ENCODE measurements at regions not wholly inside any gene's neighbourhood (a gene's known extent, or its start where the extent isn't known, plus 50 kb on each side); places are given as distances from the start of the nearest gene placed in this dataset.
"Not testable (repeated sequence)": the region's sequence is repeated elsewhere in the genome, so short reads cannot be mapped to it uniquely, and the experiment has no call there.

- no peak overlapping the region for H3K27ac Mint-ChIP-seq (ENCODE audit: unreplicated experiment)
- H3K4me1 ChIP-seq, result peaks cover 20% of the 10 kb centered on the region
- H3K4me1 Mint-ChIP-seq (ENCODE audit: low read depth, unreplicated experiment), result peaks cover 19% of the 10 kb centered on the region
- H3K9me3 Mint-ChIP-seq (ENCODE audit: unreplicated experiment), result no peaks in the 10 kb centered on the region
- DNase-seq, result no peak
- TF ChIP-seq, protein P1, sequence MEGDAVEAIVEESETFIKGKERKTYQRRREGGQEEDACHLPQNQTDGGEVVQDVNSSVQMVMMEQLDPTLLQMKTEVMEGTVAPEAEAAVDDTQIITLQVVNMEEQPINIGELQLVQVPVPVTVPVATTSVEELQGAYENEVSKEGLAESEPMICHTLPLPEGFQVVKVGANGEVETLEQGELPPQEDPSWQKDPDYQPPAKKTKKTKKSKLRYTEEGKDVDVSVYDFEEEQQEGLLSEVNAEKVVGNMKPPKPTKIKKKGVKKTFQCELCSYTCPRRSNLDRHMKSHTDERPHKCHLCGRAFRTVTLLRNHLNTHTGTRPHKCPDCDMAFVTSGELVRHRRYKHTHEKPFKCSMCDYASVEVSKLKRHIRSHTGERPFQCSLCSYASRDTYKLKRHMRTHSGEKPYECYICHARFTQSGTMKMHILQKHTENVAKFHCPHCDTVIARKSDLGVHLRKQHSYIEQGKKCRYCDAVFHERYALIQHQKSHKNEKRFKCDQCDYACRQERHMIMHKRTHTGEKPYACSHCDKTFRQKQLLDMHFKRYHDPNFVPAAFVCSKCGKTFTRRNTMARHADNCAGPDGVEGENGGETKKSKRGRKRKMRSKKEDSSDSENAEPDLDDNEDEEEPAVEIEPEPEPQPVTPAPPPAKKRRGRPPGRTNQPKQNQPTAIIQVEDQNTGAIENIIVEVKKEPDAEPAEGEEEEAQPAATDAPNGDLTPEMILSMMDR (IDR thresholded peaks at IDR 0.05; ENCODE audit: insufficient read depth in 1 of 2, low read depth in 1 of 2, low read length in 1 of 2, severe bottlenecking in 1 of 2, unreplicated experiment in 1 of 2), result no peak
- BruUV-seq (replicated peaks), result no TSS peak
- no peak overlapping the region for H3K4me3 Mint-ChIP-seq (ENCODE audit: unreplicated experiment)
- intact Hi-C loops (cut with micrococcal nuclease; ENCODE audit: unreplicated experiment), result no loop called here
- no peaks in the 10 kb centered on the region for H3K27me3 Mint-ChIP-seq (ENCODE audit: insufficient read depth, unreplicated experiment)
- POLR2A ChIA-PET, result no interaction called here
- no peak overlapping the region for H3K4me3 ChIP-seq (ENCODE audit: low read depth, low read length)
- CTCF ChIA-PET, result interaction anchor here (1.1 kb wide), 1 partner anchor 226 kb away, joined by 4 read pairs; no protein-coding TSS in a partner anchor
- no peaks in the 10 kb centered on the region for H3K9me3 ChIP-seq
- no peaks in the 10 kb centered on the region for H3K36me3 Mint-ChIP-seq (ENCODE audit: insufficient read depth, unreplicated experiment)
- H3K27me3 ChIP-seq (replicated peaks; ENCODE audit: control insufficient read depth, insufficient read depth, low read length), result no peaks in the 10 kb centered on the region
- no peaks in the 10 kb centered on the region for H3K36me3 ChIP-seq (ENCODE audit: control insufficient read depth, insufficient read depth, low read length)
Measured at GRCh38 chr13:46495066-46495465, 57.9 kb upstream of the LRCH1 start.

GRCh38 chr13:46492946-46493345 lies 60.0 kb upstream of the LRCH1 start:
- Mint-ChIP-seq H3K27ac (ENCODE audit: unreplicated experiment) (no peak overlapping the region), H3K4me1 (ENCODE audit: low read depth, unreplicated experiment) (peaks cover 36% of the 10 kb centered on the region), H3K36me3 (ENCODE audit: insufficient read depth, unreplicated experiment) (no peaks in the 10 kb centered on the region), H3K27me3 (ENCODE audit: insufficient read depth, unreplicated experiment) (no peaks in the 10 kb centered on the region), H3K4me3 (ENCODE audit: unreplicated experiment) (no peak overlapping the region), H3K9me3 (ENCODE audit: unreplicated experiment) (peaks cover 4% of the 10 kb centered on the region)
- ChIA-PET CTCF (no interaction called here), POLR2A (no interaction called here)
- Histone ChIP-seq H3K36me3 (ENCODE audit: control insufficient read depth, insufficient read depth, low read length) (no peaks in the 10 kb centered on the region), H3K9me3 (no peaks in the 10 kb centered on the region), H3K4me3 (ENCODE audit: low read depth, low read length) (no peak overlapping the region), H3K4me1 (peaks cover 32% of the 10 kb centered on the region), H3K27me3 (replicated peaks; ENCODE audit: control insufficient read depth, insufficient read depth, low read length) (no peaks in the 10 kb centered on the region)
- intact Hi-C loops (cut with micrococcal nuclease; ENCODE audit: unreplicated experiment), result loop anchor here (1.0 to 5.0 kb wide), 4 partner anchors 58 to 272 kb away; no protein-coding TSS in a partner anchor
- TF ChIP-seq, protein P1 (IDR thresholded peaks at IDR 0.05; ENCODE audit: insufficient read depth in 1 of 2, low read depth in 1 of 2, low read length in 1 of 2, severe bottlenecking in 1 of 2, unreplicated experiment in 1 of 2), result peak; percentile 63 to 65
- no TSS peak for BruUV-seq (replicated peaks)
- DNase-seq, result peak in 1 of 2 experiments; percentile 72

- ChIA-PET POLR2A (no interaction called here), CTCF (no interaction called here)
- no TSS peak for BruUV-seq (replicated peaks)
- TF ChIP-seq, protein P1 (IDR thresholded peaks at IDR 0.05; ENCODE audit: insufficient read depth in 1 of 2, low read depth in 1 of 2, low read length in 1 of 2, severe bottlenecking in 1 of 2, unreplicated experiment in 1 of 2), result no peak
- Mint-ChIP-seq H3K4me3 (ENCODE audit: unreplicated experiment) (no peak overlapping the region), H3K36me3 (ENCODE audit: insufficient read depth, unreplicated experiment) (no peaks in the 10 kb centered on the region), H3K27me3 (ENCODE audit: insufficient read depth, unreplicated experiment) (no peaks in the 10 kb centered on the region), H3K27ac (ENCODE audit: unreplicated experiment) (no peak overlapping the region), H3K9me3 (ENCODE audit: unreplicated experiment) (peaks cover 7% of the 10 kb centered on the region), H3K4me1 (ENCODE audit: low read depth, unreplicated experiment) (peaks cover 37% of the 10 kb centered on the region)
- no peaks in the 10 kb centered on the region for H3K36me3 ChIP-seq (ENCODE audit: control insufficient read depth, insufficient read depth, low read length)
- no peaks in the 10 kb centered on the region for H3K9me3 ChIP-seq
- no peak for DNase-seq
- H3K27me3 ChIP-seq (replicated peaks; ENCODE audit: control insufficient read depth, insufficient read depth, low read length), result no peaks in the 10 kb centered on the region
- intact Hi-C loops (cut with micrococcal nuclease; ENCODE audit: unreplicated experiment), result loop anchor here (2.0 to 5.0 kb wide), 2 partner anchors 111 to 273 kb away; no protein-coding TSS in a partner anchor
- H3K4me1 ChIP-seq, result peaks cover 32% of the 10 kb centered on the region
- H3K4me3 ChIP-seq (ENCODE audit: low read depth, low read length), result no peak overlapping the region
Measured at GRCh38 chr13:46491641-46492040, 61.3 kb upstream of the LRCH1 start.

- H3K27me3 Mint-ChIP-seq (ENCODE audit: insufficient read depth, unreplicated experiment); H3K9me3 ChIP-seq; H3K9me3 Mint-ChIP-seq (ENCODE audit: unreplicated experiment); BruUV-seq (replicated peaks); POLR2A ChIA-PET; H3K36me3 ChIP-seq (ENCODE audit: control insufficient read depth, insufficient read depth, low read length); DNase-seq; H3K4me3 ChIP-seq (ENCODE audit: low read depth, low read length); H3K27me3 ChIP-seq (replicated peaks; ENCODE audit: control insufficient read depth, insufficient read depth, low read length); H3K36me3 Mint-ChIP-seq (ENCODE audit: insufficient read depth, unreplicated experiment): not testable (repeated sequence)
- peaks cover 37% of the 10 kb centered on the region for H3K4me1 Mint-ChIP-seq (ENCODE audit: low read depth, unreplicated experiment)
- H3K4me1 ChIP-seq, result peaks cover 32% of the 10 kb centered on the region
- H3K4me3 Mint-ChIP-seq (ENCODE audit: unreplicated experiment), result peak overlapping the region; percentile 7
- CTCF ChIA-PET, result interaction anchor here (0.8 to 1.6 kb wide), 5 partner anchors 11 to 228 kb away, joined by 3 to 8 read pairs (median 4); no protein-coding TSS in a partner anchor
- peak overlapping the region; percentile 5 for H3K27ac Mint-ChIP-seq (ENCODE audit: unreplicated experiment)
- intact Hi-C loops (cut with micrococcal nuclease; ENCODE audit: unreplicated experiment), result loop anchor here (1.0 to 5.0 kb wide), 2 partner anchors 18 to 112 kb away; no protein-coding TSS in a partner anchor
Measured at GRCh38 chr13:46490713-46491112, 62.3 kb upstream of the LRCH1 start.
